GM21529 (cell line): ENCODE measurements at regions not wholly inside any gene's neighbourhood (a gene's known extent, or its start where the extent isn't known, plus 50 kb on each side); places are given as distances from the start of the nearest gene placed in this dataset.
"Not testable (repeated sequence)": the region's sequence is repeated elsewhere in the genome, so short reads cannot be mapped to it uniquely, and the experiment has no call there.

ENCODE experiments used
- ATAC-seq: cut with Tn5 transposase; IDR thresholded peaks from one replicate; pipeline ENCODE4 v1.9.1; 2021; ENCODE audit not compliant: unreplicated experiment

DNA sequence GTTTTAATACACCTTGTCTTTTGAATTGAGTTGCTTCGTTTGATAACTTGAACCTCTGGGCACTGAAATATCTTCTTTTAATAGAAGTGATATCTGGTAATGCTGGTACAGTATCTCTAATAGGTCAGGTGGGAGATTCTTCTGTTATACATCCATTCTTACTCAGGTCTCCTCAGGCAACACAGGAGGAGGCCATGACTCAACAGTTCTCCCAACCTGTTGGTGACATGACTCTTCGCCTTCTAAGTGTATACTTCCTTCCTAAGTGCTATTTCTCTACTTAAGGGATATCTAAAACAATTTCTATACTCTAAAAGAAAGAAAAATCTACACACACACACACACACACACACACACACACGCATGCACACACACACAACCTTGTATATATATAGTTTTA lies 509.1 kb downstream of the PCNX1 start:
- ATAC-seq, result no peak

DNA sequence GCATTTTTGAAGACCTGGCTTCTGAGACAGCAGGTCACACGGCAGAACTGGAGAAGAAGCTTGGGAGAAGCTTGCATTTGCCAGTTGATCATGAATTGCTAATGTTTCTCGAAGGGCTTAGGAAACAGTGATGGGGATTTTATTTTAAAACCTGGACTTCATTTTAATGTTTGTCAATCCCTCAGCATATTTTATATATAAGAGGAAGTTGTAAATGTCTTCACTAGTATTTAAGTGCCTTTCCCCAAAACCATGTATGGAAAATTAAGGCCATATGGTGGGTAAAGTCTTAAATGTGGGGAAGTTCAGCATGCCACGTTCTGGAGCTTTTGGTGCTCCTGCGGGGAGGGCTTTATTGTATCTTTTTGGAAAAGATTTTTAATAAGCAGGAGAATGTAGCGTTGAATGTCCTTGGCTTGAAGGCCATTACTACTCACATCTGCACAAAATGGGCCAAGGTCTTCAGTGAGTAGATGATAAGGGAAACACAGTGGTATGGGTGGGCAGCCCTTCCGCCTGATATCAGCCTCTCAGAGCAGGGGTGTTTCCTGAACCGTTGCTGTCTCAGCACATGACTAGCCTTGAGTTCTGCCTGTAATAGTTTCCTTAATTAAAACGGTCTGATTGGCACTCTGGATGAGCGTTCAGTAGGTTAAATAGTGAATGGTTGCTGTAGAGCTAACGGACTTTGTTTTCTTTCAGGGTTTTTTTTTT lies 511.4 kb downstream of the PCNX1 start:
- no peak for ATAC-seq

DNA sequence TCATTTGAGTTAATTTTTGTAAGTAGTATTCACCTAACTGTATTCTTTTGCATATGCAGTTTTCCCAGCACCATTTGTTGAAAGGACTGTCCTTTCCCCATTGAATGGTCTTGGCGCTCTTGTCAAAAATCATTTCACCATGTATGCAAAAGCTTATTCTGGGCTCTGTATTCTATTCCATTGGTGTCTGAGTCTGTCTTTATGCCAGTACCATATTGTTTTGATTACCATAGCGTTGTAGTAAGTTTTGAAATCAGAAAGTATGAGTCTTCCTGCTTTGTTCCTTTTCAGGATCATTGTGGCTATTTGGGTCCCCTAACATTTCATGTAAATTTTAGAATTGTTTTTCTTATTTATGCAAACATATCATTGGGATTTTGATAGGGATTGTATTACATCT lies 508.7 kb upstream of the RGS6 start:
- no peak for ATAC-seq

DNA sequence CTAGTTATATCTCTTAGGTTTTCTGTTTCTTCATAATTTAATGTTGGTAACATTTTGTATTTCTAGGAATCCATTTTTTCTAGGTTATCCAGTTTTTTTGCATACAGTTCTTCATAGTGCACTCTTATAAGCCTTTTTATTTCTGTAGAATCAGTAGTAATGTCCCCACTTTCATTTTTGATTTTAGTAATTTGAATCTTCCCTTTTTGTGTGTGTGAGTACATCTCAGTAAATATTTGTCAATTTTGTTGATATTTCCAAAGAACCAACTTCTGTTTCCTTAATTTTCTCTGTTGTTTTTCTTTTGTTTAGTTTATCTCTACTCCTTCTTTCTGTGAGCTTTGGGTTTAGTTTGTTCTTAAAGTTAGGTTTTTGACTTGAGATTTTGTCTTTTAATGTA lies 507.3 kb upstream of the RGS6 start:
- ATAC-seq, result no peak

DNA sequence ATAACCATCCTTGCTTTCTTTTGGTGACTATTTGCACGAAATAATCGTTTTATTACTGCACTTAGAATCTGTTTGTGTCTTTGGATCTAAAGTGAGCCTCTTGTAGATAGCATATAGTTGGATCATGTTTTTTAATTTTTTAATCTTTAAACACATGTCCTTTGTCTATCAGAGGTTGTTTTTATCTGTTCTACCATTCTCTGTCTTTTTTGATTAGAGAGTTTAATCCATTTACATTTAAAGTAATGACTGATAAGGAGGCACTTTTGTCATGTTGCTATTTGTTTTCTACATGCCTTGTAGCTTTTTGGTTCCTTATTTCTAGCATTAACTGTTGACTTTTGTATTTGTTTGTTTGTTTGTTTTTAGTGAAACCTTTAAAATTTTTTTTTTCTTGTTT lies 506.2 kb upstream of the RGS6 start:
- no peak for ATAC-seq

DNA sequence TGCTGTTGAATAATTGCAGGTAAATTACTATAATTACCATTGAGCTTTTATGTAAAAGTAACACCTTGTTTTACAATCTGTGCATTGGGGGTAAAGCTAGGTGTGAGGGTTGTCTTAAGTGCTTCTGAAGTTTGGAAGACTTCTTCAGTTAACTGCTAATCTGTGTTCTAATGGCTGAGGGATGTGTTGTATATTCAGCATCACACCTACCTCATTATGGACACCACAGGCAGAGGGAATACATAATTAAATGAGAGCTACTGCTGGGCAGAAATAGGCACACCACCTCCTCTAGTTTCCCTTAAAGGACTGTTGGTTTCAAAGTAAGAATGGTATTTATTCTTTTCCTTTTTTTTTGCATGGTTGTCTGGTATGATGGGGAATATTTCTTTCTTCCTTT lies 502.3 kb upstream of the RGS6 start:
- ATAC-seq, result no peak

DNA sequence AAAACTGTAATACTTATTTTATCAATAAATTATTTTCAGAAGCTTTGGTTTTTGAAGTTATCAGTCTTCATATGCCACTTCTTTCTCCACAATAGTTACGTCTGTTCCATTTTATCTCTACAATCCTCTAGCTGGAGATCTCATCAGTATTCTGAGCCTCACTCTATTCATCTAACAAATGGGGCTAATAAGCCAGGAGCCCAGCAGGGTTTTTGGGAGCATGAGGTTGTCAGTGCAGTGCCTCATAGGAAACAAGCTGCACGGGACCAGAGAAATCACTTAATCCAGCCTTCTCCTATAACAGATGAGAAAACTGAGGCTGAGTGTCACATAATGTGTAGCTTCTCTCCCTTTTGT lies 501.9 kb upstream of the RGS6 start:
- ATAC-seq, result no peak

DNA sequence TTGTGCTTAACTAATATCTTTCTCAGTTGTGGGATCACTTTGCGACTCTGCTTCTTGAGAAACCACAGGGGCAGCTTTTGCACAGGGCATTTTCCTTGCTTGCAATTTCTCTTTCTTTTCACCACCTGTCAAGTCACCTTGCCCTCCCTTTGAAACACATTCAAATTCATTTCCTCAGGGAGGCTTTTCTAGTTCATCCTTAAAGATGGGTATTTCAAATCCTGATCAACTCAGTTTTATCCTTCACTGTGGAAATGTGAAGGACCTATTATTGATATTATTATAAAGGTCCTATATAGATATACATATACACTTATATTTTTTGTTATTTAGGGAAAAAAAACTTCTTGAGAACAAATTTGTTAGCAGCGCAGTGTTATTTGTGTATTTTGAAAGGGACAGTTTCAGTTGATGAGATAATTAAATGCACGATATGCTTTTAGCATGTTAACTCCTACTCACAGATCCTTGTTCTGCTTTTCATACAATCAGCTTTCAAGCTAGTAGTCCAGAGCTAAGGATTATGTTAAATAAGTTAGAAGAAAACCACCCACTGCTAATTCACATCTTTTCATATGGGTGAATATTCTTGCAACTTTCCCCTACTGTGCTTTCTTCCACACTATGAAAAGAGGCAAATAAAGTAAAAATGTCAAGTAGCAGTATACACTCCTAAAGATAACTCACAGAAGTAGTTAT lies 501.4 kb upstream of the RGS6 start:
- ATAC-seq, result peak; percentile 54

DNA sequence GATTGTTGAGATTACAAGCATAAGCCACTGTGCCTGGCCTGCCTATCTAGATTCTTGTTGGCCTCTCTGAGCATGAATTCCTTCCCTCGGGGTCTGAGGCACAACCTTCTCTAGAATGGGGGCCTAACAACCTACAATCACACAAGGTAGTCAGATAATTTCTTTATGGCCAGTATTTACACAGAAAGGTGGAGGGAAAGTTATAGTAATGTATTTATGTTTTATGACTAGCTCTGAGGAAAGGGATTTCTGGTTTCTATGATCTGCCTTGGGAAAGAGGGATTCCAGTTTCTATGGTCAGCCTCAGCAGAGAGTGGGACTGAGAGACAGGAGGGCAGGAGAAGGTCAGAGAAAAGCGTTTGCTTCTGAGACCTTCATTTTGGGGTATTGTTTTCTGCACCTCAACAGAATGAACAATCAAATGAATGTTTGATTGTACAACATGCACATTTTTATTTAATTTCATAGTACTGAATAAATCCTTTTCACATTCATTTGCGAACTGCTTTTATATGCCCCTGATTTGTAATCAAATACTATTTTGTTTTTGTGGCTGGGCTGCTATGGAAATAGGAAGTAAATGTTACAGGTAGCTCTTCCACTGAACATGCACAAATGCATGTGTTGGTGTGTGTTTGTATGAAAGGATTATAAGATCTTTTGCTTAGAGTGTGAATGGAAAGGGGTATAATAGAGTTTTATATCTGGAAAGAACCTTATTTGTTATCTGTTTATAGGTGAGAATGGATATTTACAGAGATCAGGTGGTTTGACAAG lies 499.7 kb upstream of the RGS6 start:
- no peak for ATAC-seq

DNA sequence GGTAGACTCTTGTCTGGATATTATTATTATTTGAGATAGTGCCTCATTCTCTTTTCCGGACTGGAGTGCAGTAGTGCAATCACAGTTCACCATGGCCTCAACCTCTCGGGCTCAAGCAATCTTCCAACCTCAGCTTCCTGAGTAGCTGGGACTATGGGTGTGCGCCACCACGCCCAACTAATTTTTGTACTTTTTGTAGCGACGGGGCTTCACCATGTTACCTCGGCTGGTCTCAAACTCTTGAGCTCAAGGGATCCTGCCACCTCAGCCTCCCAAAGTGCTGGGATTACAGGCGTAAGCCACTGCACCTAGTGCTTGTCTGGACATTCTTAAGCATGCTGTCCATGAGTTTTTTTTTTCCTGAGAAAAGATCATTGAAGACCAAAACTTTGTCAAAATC lies 498.9 kb upstream of the RGS6 start:
- no peak for ATAC-seq

DNA sequence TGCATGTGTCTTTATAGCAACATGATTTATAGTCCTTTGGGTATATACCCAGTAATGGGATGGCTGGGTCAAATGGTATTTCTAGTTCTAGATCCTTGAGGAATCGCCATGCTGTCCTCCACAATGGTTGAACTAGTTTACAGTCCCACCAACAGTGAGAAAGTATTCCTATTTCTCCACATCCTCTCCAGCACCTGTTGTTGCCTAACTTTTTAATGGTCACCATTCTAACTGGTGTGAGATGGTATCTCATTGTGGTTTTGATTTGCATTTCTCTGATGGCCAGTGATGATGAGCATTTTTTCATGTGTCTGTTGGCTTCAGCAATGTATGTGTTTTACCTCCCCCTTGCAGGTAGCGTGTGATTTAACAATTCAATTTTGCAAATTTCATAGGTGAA lies 496.6 kb upstream of the RGS6 start:
- not testable (repeated sequence) for ATAC-seq

DNA sequence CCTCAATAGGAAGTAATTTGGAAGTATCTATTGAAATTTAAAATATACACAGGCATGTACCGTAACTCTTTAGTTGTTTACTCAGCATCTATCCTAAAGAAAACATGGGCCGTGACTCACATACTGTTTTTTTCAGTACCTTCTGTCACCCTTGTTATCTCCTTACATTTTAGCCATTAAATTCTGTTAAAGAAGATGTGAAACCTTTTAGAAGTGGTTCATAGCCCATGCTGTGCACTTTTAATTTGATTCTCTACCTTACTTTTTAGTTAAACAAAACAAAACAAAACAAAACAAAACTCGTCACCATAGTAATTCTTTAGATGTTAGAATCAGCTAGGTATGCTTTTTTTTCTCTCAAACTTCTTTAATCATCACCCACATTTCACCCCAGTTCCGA lies 494.4 kb upstream of the RGS6 start:
- ATAC-seq, result no peak

DNA sequence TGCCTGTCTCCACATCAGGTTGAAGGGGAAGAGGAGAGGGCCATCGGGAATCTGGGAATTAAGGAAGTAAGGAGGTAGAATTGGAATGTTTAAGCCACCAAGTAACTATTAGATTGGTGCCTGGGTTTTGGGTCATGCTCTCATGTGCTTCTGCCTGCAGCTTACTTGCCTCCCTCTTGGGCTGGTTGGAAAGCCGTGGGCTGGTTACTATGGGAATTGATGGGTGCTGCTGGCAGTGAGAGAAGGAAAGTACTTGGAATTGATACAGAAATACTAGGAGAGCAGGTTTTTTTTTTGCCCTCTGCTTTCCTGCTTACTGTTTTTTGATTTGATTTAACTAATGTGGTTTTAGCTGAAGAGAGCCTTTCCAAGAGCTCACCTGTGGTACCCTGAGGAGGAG lies 493.5 kb upstream of the RGS6 start:
- no peak for ATAC-seq

DNA sequence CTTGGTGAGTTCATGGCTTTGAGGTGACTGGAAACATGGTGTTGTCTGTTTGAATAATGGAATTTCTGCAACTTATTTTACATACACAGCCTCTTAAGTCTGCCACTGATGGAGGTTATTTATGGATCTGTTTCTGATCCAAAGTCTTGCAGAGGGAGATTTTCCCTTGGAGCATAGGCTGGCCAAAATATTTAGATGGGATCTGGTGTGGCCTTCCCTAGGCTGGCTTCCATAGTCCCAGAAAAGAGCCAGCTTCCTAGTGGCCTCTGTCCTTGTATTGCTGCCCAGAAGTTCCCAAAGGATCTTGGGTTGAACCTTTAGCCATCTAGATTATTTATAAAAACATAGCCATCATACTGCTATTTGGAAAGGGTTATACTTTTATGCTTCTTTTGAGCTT lies 491.1 kb upstream of the RGS6 start:
- ATAC-seq, result no peak

DNA sequence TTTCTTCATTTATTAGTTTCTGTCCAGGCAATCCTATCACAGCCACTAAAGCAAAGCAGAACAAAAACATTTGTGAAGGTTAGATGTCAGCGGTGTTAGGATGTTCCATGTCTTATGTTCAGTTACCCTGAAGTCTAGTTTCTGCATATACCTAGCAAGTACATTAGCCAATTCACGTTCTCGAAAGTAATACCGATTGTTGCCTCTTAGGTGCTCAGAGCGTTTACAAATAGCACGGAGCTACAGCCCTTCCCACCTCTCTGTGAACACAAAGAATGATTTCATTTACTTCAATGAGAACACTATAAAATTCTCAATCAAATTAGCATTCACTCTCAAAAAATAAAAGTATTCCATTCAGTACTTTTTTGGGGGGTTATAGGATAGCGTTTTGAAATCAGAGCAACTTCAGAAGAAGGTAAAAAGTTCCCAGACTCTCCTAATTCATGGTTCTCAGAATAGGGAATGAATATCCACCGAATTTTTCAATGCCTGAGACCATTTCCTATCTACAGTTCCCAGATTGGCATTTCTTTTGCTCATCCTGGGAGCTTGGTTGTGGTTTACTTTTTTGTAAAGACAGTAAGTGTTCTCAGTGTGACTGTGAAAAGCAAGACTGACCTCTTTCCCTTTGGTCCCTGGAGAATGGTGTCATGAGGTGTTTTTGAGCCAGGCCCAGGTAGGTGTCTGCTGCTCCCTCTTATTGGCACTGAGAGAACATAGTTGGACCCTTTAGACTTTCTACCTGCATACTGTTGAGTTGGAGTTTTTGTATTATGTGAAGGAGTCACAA lies 488.0 kb upstream of the RGS6 start:
- ATAC-seq, result no peak

DNA sequence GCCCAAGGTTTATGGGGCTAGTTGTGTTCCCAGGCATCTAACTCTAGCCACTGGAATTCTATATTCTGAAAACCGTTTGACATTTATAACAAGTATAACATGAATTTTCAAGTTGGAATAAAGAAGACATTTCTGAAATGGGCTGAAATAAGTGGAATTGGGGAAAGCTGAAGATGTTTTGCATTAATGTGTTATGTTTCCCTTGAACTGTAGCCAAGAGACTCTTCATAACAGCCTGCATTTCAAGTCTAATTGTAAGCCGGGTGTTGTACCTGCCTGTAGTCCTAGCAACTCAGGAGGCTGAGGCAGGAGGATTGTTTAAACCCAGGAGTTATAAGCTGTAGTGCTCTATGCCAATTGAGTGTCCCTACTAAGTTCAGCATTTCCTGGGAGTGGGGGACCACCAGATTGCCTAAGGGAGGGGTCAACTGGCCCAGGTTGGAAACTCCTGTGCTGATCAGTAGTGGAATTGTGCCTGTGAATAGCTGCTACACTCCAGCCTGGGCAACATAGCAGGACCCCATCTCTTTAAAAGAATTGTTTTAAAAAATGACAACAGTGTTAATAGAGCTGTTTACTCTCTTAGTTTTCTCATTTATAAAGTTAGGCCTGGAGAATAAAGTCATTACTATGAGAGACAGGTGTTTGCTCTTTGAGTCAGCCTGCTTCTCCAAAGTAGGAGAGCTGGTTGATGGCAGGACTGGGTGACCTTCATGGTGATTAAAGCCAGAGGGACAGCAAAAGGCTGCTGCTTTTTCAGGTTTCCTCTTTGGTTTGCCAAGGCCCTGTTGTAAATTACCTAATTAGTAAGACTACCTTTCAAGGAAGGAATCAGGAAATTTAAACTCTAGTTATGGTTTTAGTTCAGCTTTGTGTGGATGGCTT lies 483.6 kb upstream of the RGS6 start:
- ATAC-seq, result no peak

DNA sequence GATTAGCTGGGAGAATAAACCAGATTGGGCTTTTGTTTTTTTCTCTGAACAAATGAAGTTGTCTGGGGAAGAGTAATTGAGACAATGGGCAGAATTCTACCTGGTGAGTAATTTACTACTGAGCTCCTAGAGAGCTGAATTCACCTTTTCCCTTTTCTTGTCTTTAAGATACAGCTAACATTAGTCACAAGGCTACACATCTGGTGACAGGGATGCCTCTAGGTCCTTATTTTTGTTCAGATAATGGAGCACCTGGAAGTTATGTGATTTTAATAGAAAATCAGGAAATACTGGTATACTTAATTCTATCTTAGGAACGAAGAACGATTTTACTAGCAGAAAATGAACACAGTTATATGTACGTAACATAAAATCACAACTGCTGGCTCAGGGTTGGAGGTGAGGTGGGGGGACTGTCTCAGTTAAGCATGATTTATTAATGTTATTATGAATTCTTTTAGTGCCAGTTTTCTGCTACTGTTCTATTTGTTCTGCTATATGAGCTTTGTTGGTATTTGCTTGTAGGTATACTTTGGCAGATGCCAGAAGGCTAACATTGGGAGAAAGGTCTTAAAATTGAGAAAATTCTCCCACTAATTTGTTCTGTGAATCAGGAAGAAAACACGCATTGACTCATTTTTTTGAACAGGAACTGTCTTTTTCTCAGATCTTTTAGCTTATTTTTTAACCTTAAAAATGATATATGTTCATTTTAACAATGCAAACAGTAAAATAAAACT lies 482.7 kb upstream of the RGS6 start:
- no peak for ATAC-seq

DNA sequence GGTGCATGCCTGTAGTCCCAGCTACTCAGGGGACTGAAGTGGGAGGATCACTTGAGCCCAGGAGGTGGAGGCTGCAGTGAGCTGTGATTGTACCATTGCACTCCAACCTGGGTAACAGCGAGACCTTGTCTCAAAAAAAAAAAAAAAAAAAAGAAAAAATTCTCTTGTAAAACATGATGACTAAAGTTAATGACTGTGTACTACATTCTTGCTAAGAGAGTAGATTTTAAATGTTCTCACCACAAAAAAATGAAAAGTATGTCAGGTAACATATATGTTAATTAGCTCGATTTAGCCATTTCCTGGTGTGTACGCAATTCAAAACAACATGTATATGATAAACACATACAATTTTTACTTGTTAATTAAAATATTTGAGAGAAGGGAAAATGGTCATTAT lies 480.7 kb upstream of the RGS6 start:
- ATAC-seq, result no peak

DNA sequence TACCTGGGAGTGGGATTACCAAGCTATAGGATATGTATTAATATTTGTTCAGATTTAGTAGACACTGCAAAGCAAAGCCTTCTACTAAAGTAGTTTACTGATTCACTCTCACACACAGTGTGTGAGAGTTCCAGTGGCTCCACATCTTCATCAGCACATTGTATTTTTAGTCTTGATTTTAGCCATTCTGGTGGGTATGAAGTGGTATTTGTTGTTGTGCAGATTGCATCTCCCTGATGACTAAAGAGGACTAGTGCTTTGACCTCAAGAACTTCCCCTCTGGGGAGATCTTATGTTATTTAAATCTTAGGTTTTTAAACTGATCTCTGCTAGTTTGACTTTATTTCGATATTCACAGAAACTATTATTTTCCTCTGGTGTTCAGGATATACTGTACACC lies 479.7 kb upstream of the RGS6 start:
- ATAC-seq, result no peak

DNA sequence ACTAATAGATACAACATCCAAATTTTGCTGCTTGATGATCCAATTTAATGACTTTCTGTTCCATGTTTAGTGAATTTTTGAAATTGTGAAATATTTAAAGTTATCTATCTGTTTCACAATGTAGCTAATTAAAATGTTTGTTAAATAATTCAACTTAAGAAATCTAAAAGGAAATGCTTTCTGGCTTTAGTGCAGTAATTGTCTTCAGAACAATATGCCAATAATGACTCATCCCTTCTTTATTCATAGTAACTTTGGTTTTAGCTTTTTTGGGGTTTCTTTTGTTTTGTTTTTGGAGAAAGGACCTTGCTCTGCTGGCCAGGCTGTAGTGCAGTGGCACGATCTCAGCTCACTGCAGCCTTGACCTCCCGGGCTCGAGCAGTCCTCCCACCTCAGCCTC lies 479.2 kb upstream of the RGS6 start:
- ATAC-seq, result no peak
